ENCODE measurements at regions not wholly inside any gene's neighbourhood (a gene's known extent, or its start where the extent isn't known, plus 50 kb on each side); places are given as distances from the start of the nearest gene placed in this dataset.

GRCh38 chr1:83086986-83087512 is 911.9 kb downstream of the TTLL7 start:
- Histone ChIP-seq H3K4me3 (no peak overlapping the region), H3K36me3 (no peaks in the 10 kb centered on the region), H3K27me3 (no peaks in the 10 kb centered on the region), H3K27ac (no peak overlapping the region), H3K9me3 (no peaks in the 10 kb centered on the region), H3K4me1 (no peaks in the 10 kb centered on the region)
- DNase-seq (no peak), ATAC-seq (no peak)
- intact Hi-C loops (cut with DNase I; ENCODE audit: low total_unique reads) (no loop called here), in situ Hi-C loops (cut with MboI; ENCODE audit: low sequenced_read_pairs in 4 of 4) (no loop called here)
- no peak for TF ChIP-seq POLR2A (IDR thresholded peaks at IDR 0.05)
- TF ChIP-seq, protein P1, sequence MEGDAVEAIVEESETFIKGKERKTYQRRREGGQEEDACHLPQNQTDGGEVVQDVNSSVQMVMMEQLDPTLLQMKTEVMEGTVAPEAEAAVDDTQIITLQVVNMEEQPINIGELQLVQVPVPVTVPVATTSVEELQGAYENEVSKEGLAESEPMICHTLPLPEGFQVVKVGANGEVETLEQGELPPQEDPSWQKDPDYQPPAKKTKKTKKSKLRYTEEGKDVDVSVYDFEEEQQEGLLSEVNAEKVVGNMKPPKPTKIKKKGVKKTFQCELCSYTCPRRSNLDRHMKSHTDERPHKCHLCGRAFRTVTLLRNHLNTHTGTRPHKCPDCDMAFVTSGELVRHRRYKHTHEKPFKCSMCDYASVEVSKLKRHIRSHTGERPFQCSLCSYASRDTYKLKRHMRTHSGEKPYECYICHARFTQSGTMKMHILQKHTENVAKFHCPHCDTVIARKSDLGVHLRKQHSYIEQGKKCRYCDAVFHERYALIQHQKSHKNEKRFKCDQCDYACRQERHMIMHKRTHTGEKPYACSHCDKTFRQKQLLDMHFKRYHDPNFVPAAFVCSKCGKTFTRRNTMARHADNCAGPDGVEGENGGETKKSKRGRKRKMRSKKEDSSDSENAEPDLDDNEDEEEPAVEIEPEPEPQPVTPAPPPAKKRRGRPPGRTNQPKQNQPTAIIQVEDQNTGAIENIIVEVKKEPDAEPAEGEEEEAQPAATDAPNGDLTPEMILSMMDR (IDR thresholded peaks at IDR 0.05 in 4 of 5, conservative IDR thresholded peaks at IDR 0.05 in 1 of 5), result no peak

GRCh38 chr1:83086346-83086745 is 912.6 kb downstream of the TTLL7 start:
- H3K27ac ChIP-seq, result no peak overlapping the region
- H3K27me3 ChIP-seq, result no peaks in the 10 kb centered on the region
- in situ Hi-C loops (cut with MboI; ENCODE audit: low sequenced_read_pairs in 4 of 4) (no loop called here), intact Hi-C loops (cut with DNase I; ENCODE audit: low total_unique reads) (no loop called here)
- H3K4me3 ChIP-seq, result no peak overlapping the region
- no peaks in the 10 kb centered on the region for H3K4me1 ChIP-seq
- TF ChIP-seq POLR2A (IDR thresholded peaks at IDR 0.05), result no peak
- TF ChIP-seq, protein P1 (IDR thresholded peaks at IDR 0.05 in 4 of 5, conservative IDR thresholded peaks at IDR 0.05 in 1 of 5), result no peak
- no peaks in the 10 kb centered on the region for H3K9me3 ChIP-seq
- H3K36me3 ChIP-seq, result no peaks in the 10 kb centered on the region
- DNase-seq (no peak), ATAC-seq (no peak)

DNA sequence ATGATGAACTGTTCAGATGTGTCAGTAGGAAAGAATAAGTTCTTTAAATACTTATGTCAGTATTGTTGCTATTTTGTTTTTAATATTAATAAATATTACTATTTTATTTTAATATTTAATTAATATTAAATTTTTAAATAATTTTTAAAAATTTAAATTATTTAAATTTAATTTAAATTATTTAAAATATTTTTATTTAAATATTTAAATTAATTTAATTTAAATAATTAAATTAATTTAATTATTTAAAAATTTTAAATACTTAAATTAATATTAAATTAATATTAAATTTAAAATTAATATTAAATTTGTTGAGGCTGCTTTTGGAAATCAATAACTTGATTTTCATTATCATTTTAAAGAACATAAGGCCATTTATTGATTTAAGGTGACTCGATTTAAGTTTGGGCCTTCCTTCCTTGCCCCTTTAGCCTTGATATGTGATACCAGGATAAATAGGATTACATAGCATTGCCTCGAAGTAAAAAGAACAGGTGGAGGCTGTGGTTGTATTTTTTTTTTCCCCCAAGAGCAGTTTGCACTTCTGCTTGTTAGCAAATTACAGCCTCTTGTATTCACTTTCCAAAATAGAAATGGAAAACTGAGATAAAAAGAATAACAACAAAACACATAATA is 915.2 kb downstream of the TTLL7 start:
- no peaks in the 10 kb centered on the region for H3K9me3 ChIP-seq
- H3K36me3 ChIP-seq, result no peaks in the 10 kb centered on the region
- H3K4me3 ChIP-seq, result no peak overlapping the region
- in situ Hi-C loops (cut with MboI; ENCODE audit: low sequenced_read_pairs in 4 of 4), result no loop called here
- H3K4me1 ChIP-seq, result no peaks in the 10 kb centered on the region
- no peak for DNase-seq
- H3K27ac ChIP-seq, result no peak overlapping the region
- H3K27me3 ChIP-seq, result no peaks in the 10 kb centered on the region
- TF ChIP-seq, protein P1 (IDR thresholded peaks at IDR 0.05 in 4 of 5, conservative IDR thresholded peaks at IDR 0.05 in 1 of 5), result no peak
- no peak for TF ChIP-seq POLR2A (IDR thresholded peaks at IDR 0.05)
- intact Hi-C loops (cut with DNase I; ENCODE audit: low total_unique reads), result no loop called here
- no peak for ATAC-seq

GRCh38 chr1:83077411-83077810 is 921.5 kb downstream of the TTLL7 start:
- intact Hi-C loops (cut with DNase I; ENCODE audit: low total_unique reads), result no loop called here
- Histone ChIP-seq H3K27ac (no peak overlapping the region), H3K9me3 (no peaks in the 10 kb centered on the region), H3K27me3 (no peaks in the 10 kb centered on the region), H3K4me3 (no peak overlapping the region), H3K36me3 (no peaks in the 10 kb centered on the region), H3K4me1 (peaks cover 0 to 4% of the 10 kb centered on the region in 2 donors)
- TF ChIP-seq POLR2A (IDR thresholded peaks at IDR 0.05), result no peak
- TF ChIP-seq, protein P1 (IDR thresholded peaks at IDR 0.05 in 4 of 5, conservative IDR thresholded peaks at IDR 0.05 in 1 of 5), result no peak
- in situ Hi-C loops (cut with MboI; ENCODE audit: low sequenced_read_pairs in 4 of 4), result no loop called here
- no peak for ATAC-seq
- no peak for DNase-seq

- ATAC-seq (no peak), DNase-seq (no peak)
- TF ChIP-seq POLR2A (IDR thresholded peaks at IDR 0.05), result no peak
- TF ChIP-seq, protein P1 (IDR thresholded peaks at IDR 0.05 in 4 of 5, conservative IDR thresholded peaks at IDR 0.05 in 1 of 5), result no peak
- Histone ChIP-seq H3K4me1 (peaks cover 0 to 4% of the 10 kb centered on the region in 2 donors), H3K4me3 (no peak overlapping the region), H3K36me3 (no peaks in the 10 kb centered on the region), H3K27ac (no peak overlapping the region), H3K27me3 (no peaks in the 10 kb centered on the region), H3K9me3 (no peaks in the 10 kb centered on the region)
- intact Hi-C loops (cut with DNase I; ENCODE audit: low total_unique reads) (no loop called here), in situ Hi-C loops (cut with MboI; ENCODE audit: low sequenced_read_pairs in 4 of 4) (no loop called here)
Measured at GRCh38 chr1:83075107-83075506, 923.8 kb downstream of the TTLL7 start.

All from gastrocnemius medialis (tissue), 4 donors.